Panc1 (cell line): ENCODE measurements at regions not wholly inside any gene's neighbourhood (a gene's known extent, or its start where the extent isn't known, plus 50 kb on each side); places are given as distances from the start of the nearest gene placed in this dataset.

ENCODE experiments used
- CTCF ChIP-seq: fragments of 450-650 bp; IDR thresholded peaks from 2 replicates; pipeline ENCODE4 v1.5.1; 2017; ENCODE audit warnings: mild to moderate bottlenecking
- POLR2AphosphoS5 ChIP-seq: IDR thresholded peaks from 2 replicates; pipeline ENCODE4 v1.6.1; 2012; ENCODE audit warnings: mild to moderate bottlenecking, low read depth, low read length, moderate library complexity
- SIN3A ChIP-seq: IDR thresholded peaks from 2 replicates; pipeline ENCODE4 v1.6.1; 2012; ENCODE audit warnings: low read depth, mild to moderate bottlenecking, low read length, moderate library complexity, borderline replicate concordance; ENCODE audit not compliant: insufficient read depth

- no peak for TF ChIP-seq CTCF
- no peak for TF ChIP-seq POLR2AphosphoS5
- TF ChIP-seq SIN3A, result no peak
Measured at GRCh38 chr6:140486450-140487361, 1112.3 kb upstream of the CITED2 start.
